Stimulated activated effector memory CD8-positive, alpha-beta T cell treated with anti-CD3 and anti-CD28 coated beads, Interleukin-12 subunit alpha, Interleukin-12 subunit beta, amount 100 ng/mL, for 72 hours (primary cell): ENCODE measurements at regions not wholly inside any gene's neighbourhood (a gene's known extent, or its start where the extent isn't known, plus 50 kb on each side); places are given as distances from the start of the nearest gene placed in this dataset.
A peak's percentile ranks its signal among the peaks of the same experiment; 100 is the strongest.

Experiments
- ATAC-seq: fragments of 150-1000 bp; cut with Tn5 transposase; 2 replicates; pipeline ENCODE4 v1.10.0; 2021
- DNase-seq, 2 donors: peaks; one replicate each; pipeline ENCODE4 v3.0.0; 2021 to 2022; ENCODE audit warnings: low spot score in 2 of 2
- H3K27ac Mint-ChIP-seq: one replicate; pipeline ENCODE4 v1.8.0; 2022; ENCODE audit warnings: mild to moderate bottlenecking, mixed read lengths
- H3K36me3 Mint-ChIP-seq: one replicate; pipeline ENCODE4 v1.8.0; 2022; ENCODE audit warnings: mild to moderate bottlenecking, mixed read lengths
- H3K4me1 Mint-ChIP-seq: one replicate; pipeline ENCODE4 v1.8.0; 2022; ENCODE audit warnings: mixed read lengths
- H3K4me3 Mint-ChIP-seq: one replicate; pipeline ENCODE4 v1.8.0; 2022; ENCODE audit warnings: mild to moderate bottlenecking, mixed read lengths
- H3K9me3 Mint-ChIP-seq: one replicate; pipeline ENCODE4 v1.8.0; 2022; ENCODE audit warnings: mixed read lengths

DNA sequence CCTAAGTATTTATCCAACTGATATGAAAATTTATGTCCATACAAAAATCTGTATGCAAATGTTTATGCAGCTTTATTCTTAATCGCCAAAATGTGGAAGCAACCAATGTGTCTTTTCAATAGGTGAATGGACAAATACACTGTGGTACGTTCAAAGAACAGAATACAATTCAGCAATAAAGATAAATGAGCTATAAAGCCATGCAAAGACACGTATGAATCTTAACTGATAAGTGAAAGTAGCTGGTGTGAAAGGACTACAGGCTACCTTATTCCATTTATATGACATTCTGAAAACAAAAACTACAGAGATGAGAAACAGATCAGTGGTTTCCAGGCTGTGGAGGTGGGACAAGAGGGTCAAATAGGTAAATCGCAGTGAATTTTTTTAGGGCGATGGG, 419.6 kb upstream of the B3GALT2 start:
- Mint-ChIP-seq H3K4me3 (peak overlapping the region; percentile 51), H3K4me1 (peaks cover 54% of the 10 kb centered on the region), H3K27ac (peak overlapping the region; percentile 79), H3K36me3 (peaks cover 7% of the 10 kb centered on the region), H3K9me3 (peaks cover 3% of the 10 kb centered on the region)
- ATAC-seq (no peak), DNase-seq (no peak)

DNA sequence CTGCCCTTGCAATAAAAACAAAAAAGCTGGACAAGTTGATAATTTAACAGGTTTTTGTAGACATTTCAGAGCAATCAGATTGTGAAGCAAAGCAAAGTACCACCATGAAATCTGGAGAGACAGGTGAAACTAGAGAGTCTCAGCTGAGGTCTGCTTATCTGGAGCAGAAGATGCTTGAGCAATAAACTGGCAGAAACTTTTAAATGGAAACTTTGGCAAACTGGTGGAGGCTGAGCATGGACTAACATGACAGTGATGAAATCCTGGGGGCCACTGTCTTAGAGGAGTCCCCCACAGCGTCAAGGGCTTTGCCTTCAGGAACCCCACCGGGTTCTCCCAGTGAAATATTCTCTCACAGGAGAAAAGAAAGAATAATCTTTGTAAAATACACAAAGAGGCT, 416.3 kb upstream of the B3GALT2 start:
- Mint-ChIP-seq H3K36me3 (peaks cover 7% of the 10 kb centered on the region), H3K4me1 (peaks cover 49% of the 10 kb centered on the region), H3K9me3 (peaks cover 3% of the 10 kb centered on the region), H3K4me3 (no peak overlapping the region), H3K27ac (peak overlapping the region; percentile 72)
- ATAC-seq (no peak), DNase-seq (no peak)

DNA sequence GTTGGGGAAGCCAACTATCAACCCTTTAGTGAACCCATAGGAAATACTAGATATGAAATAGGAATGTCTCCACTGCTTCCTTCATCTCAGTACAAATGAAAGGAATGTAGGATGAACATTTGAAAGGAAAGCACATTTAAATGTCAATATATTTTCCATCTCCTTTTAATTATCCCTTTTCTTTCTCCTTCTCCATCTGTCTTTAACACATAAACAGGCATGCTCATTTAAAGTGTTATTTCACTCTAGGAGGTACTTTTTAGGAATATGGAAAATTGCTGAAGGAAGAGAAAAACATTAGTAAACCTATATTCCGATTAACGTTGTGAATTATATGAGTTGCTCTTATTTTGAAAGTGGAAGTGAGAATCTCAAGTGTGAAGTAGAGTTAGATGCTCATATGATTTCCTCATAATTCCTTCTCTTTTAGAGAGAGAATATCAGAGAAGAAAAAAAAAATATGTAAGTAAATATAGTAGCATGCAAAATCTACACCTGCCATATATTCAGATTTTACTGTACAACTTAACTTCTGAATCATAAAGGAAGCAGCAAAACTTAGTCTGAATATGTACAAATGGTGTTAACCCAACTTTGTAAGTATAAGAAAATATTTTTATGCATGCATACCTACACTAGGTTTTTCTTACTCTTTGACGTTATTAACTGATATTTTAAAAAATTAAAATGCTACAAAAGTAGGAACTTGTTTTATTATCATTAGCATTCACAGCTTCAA, 406.9 kb upstream of the B3GALT2 start:
- Mint-ChIP-seq H3K27ac (peak overlapping the region; percentile 72), H3K4me3 (peak overlapping the region; percentile 55), H3K4me1 (peaks cover 47% of the 10 kb centered on the region), H3K9me3 (peaks cover 5% of the 10 kb centered on the region), H3K36me3 (peaks cover 12% of the 10 kb centered on the region)
- no peak for DNase-seq
- peak; percentile 52 for ATAC-seq

DNA sequence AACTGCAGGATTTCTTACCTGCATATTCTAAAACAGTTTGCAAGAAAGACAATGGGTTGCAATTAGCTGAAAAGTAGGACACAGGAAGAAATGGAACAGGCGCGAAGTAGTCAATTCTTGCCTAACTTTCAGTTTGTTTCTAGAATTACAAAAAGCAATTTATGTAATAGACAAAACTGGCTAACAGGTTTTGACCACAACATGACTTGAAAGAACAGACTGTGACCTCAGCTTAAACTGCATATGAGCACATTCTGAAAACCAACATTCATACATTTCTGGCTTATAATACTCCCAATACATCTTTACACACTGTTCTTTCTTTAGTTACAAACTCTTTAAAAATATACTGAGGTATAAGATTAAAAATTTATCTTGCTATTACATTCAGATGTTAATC, 405.9 kb upstream of the B3GALT2 start:
- peaks cover 12% of the 10 kb centered on the region for H3K36me3 Mint-ChIP-seq
- DNase-seq, result no peak
- peaks cover 48% of the 10 kb centered on the region for H3K4me1 Mint-ChIP-seq
- peak; percentile 91 for ATAC-seq
- peaks cover 5% of the 10 kb centered on the region for H3K9me3 Mint-ChIP-seq
- H3K4me3 Mint-ChIP-seq, result peak overlapping the region; percentile 55
- peak overlapping the region; percentile 72 for H3K27ac Mint-ChIP-seq

DNA sequence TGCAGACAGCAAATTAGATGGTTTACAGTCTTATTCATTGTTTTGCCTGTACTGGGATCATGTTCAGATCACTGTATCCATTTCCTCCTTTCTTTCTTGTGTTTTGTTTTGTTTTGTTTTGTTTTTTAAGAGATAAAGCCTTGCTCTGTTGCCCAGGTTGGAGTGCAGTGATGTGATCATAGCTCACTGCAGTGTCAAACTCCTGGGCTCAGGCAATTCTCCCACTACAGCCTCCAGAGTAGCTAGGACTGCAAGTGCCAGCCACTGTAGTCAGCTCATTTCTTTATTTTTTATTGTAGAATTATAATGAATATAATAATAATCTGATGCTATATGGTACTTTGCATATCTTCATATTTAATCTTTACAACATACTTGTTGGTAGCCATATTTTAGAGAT, 403.7 kb upstream of the B3GALT2 start:
- Mint-ChIP-seq H3K4me1 (peaks cover 40% of the 10 kb centered on the region), H3K27ac (no peak overlapping the region), H3K9me3 (no peaks in the 10 kb centered on the region), H3K4me3 (no peak overlapping the region), H3K36me3 (peaks cover 5% of the 10 kb centered on the region)
- DNase-seq (no peak), ATAC-seq (no peak)

DNA sequence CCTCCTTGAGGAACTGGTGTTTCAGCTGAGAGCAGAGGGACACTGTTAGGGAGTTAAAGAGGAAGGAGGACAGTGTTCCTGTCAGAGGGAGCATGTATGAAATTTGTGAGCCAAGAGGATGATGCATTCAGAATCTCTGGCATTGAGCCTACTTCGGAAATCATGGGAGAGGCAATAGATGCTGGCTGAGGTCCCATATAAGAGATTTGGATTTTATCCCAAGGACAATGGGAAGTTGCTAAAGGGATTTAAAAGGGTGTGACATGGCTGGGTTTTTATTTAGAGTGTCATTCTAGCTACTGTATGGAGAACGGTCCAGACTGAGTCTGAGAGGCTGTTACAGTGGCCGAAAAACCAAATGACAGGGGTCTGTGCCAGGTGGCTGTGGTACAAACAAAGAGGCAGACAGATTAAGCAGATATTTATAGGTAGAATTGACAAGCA, 403.2 kb upstream of the B3GALT2 start:
- Mint-ChIP-seq H3K4me1 (peaks cover 40% of the 10 kb centered on the region), H3K4me3 (no peak overlapping the region), H3K36me3 (peaks cover 5% of the 10 kb centered on the region), H3K27ac (peak overlapping the region; percentile 75), H3K9me3 (no peaks in the 10 kb centered on the region)
- ATAC-seq (no peak), DNase-seq (no peak)

DNA sequence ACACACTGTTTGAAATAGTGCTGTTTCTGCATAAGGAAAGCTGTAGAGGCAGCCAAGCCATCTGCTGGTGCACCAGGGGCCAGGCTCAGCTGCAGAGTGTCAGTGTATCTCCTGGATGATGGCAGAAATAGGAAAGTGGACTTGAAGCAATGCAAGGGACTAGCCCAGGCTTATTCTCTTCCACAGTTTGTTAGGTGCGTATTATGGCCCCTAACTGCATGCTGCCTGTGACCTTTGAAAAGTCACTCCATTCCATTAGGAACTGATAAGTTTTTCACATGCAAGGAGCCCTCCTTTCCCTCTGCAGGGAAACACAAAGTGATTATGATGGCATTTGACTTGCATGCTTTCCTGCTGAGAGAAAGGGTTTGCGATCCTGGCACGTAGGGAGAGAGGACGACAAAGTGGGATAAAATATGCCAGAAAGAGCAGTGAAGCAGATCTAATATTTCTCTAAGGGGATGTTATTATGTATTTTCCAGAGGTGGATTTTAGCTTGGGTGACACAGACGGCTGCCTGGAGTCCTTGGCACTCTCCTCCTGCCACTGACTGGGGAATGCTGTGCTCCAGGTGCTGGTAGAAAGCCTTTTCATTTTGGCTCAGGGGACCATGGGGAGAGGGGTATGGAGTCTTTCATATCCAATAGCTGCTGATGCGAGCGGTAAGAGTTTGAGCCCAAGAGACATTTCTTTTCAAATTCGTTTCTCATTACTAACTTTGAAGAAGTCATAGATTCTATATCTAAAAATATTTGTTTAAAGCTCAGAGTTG, 402.1 kb upstream of the B3GALT2 start:
- DNase-seq (no peak), ATAC-seq (no peak)
- no peaks in the 10 kb centered on the region for H3K9me3 Mint-ChIP-seq
- H3K4me1 Mint-ChIP-seq, result peaks cover 40% of the 10 kb centered on the region
- H3K27ac Mint-ChIP-seq, result peak overlapping the region; percentile 75
- peaks cover 8% of the 10 kb centered on the region for H3K36me3 Mint-ChIP-seq
- H3K4me3 Mint-ChIP-seq, result no peak overlapping the region

DNA sequence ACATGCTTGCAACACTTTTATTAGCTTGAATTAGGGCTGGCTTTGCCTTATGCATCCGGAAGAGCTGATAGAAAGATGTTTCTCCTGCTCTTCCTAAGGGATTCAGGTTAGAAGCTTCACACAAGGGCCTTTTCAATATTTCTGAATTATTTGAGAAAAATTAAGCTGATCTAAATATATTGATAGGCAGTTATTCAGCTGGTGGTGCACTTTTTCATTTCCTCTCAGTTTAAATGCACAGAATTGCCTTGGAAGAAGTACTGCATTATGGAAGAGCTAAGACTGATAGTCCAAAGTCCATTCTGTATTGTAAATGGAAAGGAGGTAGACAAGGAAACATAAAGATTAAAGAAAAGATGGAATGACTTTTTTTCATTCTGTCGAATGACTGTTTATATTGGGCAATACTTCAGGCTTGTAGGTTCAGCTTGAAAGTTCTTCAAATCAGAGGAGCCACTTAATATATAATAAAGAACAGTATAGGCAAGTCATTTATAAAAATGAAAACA, 398.4 kb upstream of the B3GALT2 start:
- Mint-ChIP-seq H3K36me3 (peaks cover 19% of the 10 kb centered on the region), H3K27ac (no peak overlapping the region), H3K9me3 (peaks cover 6% of the 10 kb centered on the region), H3K4me1 (peaks cover 29% of the 10 kb centered on the region), H3K4me3 (no peak overlapping the region)
- no peak for ATAC-seq
- DNase-seq, result no peak

DNA sequence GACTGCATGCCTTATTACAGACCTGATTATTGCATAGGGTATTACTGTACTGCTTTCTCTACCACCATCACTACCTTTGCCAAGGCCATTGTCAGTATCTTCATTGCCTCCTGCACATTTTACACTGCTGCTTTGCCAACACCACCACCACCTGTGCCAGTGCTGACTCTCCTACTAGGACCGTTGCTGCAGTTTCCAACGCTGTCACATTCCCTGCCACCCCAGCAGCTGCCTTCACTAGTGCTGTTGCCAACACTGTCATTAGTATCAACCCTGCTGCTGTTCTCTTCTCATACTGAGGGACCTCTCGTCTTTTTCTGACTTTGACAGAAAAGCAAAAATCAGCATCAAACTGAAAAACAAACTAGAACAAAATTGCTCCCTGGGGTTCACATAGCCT, 394.9 kb upstream of the B3GALT2 start:
- H3K4me1 Mint-ChIP-seq, result peaks cover 28% of the 10 kb centered on the region
- ATAC-seq (no peak), DNase-seq (no peak)
- H3K36me3 Mint-ChIP-seq, result peaks cover 20% of the 10 kb centered on the region
- no peak overlapping the region for H3K4me3 Mint-ChIP-seq
- peak overlapping the region; percentile 27 for H3K27ac Mint-ChIP-seq
- peaks cover 6% of the 10 kb centered on the region for H3K9me3 Mint-ChIP-seq

DNA sequence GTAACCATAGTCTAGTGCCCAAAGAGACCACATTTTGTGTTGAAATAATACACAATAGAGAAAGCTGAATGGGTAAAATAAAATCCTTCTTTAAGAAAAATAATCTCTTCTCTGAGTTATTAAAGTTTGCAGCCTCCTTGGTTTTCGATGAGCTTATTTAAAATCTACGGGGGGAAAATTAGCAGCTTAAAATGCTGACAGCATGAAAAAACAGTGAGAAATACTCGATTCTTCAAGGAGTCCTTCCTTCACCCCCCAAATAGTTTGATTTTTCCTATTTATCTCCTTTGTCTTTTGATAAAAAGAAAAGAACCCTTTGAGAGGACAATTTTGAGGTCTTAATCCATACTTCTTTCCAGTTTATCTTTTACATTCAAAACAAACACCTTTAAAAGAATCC, 394.0 kb upstream of the B3GALT2 start:
- DNase-seq, result no peak
- Mint-ChIP-seq H3K4me1 (peaks cover 28% of the 10 kb centered on the region), H3K27ac (no peak overlapping the region), H3K4me3 (no peak overlapping the region), H3K9me3 (peaks cover 6% of the 10 kb centered on the region), H3K36me3 (peaks cover 20% of the 10 kb centered on the region)
- no peak for ATAC-seq

DNA sequence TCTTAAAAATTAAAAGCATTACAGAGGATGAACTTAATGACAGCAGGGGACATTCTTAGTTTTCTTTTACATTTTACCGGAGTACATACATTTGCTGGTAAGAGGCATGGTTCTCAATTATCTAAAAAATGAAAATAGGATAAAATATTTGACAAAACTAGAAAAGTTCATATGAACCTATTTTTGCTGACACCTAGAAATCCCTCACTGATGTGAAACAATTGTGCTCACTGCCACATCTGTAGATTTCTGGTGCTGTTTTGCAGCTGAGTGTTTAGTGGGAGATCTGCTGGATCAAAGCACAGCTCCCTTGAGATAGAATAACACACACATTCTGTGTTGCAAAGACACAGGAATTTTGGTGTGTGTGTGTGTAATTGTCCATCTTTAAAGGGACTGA, 392.9 kb upstream of the B3GALT2 start:
- peaks cover 28% of the 10 kb centered on the region for H3K4me1 Mint-ChIP-seq
- peaks cover 20% of the 10 kb centered on the region for H3K36me3 Mint-ChIP-seq
- no peak overlapping the region for H3K27ac Mint-ChIP-seq
- H3K9me3 Mint-ChIP-seq, result peaks cover 6% of the 10 kb centered on the region
- no peak overlapping the region for H3K4me3 Mint-ChIP-seq
- DNase-seq, result no peak
- ATAC-seq, result no peak

DNA sequence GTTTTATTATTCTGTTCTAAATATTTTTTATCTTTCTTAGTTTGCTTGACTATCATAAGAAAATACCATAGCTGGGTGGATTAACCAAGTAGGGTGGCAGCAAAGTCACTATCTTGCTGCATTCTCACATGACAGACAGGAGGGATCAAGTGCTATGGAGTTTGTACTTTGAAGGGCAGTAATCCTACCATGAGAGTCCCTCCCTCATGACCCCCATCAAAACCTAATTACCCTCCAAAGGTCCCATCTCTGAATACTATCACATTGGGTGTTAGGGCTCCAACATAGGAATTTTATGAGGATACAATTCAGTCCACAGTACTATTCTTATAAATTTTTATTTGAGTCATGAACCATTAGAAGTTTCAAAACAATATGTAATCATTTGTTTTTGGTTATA, 388.5 kb upstream of the B3GALT2 start:
- peaks cover 6% of the 10 kb centered on the region for H3K36me3 Mint-ChIP-seq
- DNase-seq (no peak), ATAC-seq (no peak)
- H3K4me3 Mint-ChIP-seq, result no peak overlapping the region
- H3K4me1 Mint-ChIP-seq, result peaks cover 23% of the 10 kb centered on the region
- peaks cover 8% of the 10 kb centered on the region for H3K9me3 Mint-ChIP-seq
- no peak overlapping the region for H3K27ac Mint-ChIP-seq

DNA sequence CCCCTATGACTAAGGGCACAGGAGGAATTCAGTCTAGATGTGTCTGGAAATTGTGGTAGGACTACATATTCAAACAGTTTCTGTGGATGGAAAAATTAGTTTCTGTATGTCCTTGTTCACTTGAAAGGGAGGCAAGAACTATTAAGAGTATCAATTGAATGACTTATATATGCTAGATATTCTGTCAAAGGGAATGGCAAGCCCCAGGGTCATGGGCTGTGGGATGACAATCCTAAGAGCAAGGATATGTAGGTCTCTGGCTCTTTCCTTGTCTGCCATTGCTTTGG, 383.5 kb upstream of the B3GALT2 start:
- peaks cover 25% of the 10 kb centered on the region for H3K36me3 Mint-ChIP-seq
- H3K27ac Mint-ChIP-seq, result peak overlapping the region; percentile 91
- ATAC-seq (no peak), DNase-seq (no peak)
- peak overlapping the region; percentile 40 for H3K4me3 Mint-ChIP-seq
- H3K4me1 Mint-ChIP-seq, result peaks cover 42% of the 10 kb centered on the region
- H3K9me3 Mint-ChIP-seq, result peaks cover 8% of the 10 kb centered on the region

DNA sequence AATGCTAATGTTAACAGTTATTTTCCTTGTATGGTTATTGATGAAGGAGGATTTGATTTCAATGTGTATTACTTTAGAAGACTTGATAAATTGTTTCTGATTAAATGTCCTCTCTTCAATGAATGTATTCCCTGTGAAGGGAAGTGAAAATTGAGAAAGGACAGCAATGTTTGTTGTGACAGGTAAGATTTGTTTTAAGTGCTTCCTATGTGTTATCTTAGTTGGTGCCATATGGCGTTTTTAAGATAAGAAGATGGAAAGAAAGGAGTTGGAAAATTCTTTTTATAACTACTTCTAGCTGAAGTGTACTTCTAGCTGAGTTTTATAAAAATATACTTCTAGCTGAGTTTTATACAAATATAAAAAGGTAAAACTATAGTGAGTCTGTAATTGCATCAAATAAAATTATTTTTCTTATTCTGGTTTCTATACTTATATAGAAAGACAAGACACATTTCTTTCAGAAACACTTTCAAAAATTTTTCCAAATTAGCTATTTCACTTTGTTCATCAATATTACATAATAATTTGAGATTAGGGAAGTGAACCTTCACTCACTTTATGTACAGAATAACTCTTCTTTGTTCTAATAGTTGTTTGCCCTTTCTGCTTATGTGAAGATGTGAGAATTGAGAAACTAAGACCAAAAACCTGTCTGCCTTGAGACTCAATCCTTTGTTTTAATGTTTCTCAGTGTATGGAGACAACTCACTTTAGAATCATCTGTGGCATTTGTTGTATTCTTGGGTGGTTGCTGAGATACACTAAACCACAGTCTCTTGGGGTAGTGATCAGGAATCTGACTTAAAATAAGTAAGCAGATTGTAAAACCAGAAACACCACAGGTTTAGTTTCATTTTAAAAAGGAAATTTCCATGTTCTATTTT, 382.9 kb upstream of the B3GALT2 start:
- ATAC-seq (peak; percentile 99), DNase-seq (no peak)
- Mint-ChIP-seq H3K27ac (peak overlapping the region; percentile 91), H3K4me3 (peak overlapping the region; percentile 40), H3K4me1 (peaks cover 42% of the 10 kb centered on the region), H3K9me3 (peaks cover 8% of the 10 kb centered on the region), H3K36me3 (peaks cover 30% of the 10 kb centered on the region)

DNA sequence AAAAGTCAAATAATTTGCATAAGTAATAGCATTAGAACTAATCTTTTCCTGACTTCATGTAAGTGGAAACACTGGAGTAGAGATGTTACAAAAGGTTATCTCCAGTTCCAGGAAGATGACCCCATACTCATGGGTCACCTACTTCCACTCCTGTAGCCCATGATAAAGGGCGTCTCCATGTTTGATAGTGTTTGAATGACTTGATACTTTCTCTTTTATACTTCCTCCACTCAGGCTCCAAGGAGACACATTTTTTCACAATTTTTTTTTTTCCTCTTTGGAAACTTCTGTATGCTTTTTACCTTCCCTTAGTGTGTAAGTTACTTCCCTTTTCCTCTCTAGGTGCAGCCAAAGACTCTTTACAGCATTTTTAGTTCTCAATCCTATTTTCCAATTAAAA, 382.1 kb upstream of the B3GALT2 start:
- DNase-seq, result no peak
- Mint-ChIP-seq H3K27ac (peak overlapping the region; percentile 91), H3K4me3 (peak overlapping the region; percentile 40), H3K9me3 (peaks cover under 1% of the 10 kb centered on the region), H3K36me3 (peaks cover 30% of the 10 kb centered on the region), H3K4me1 (peaks cover 42% of the 10 kb centered on the region)
- no peak for ATAC-seq
